Gastrocnemius medialis (tissue), 4 donors: ENCODE measurements at regions not wholly inside any gene's neighbourhood (a gene's known extent, or its start where the extent isn't known, plus 50 kb on each side); places are given as distances from the start of the nearest gene placed in this dataset.

Experiments
- POLR2A ChIP-seq, 2 donors: fragments of 450-650 bp; IDR thresholded peaks; one replicate each; pipeline ENCODE4 v1.6.1; 2017; ENCODE audit warnings: antibody characterized with exemption in 2 of 2, mild to moderate bottlenecking in 2 of 2, moderate library complexity in 2 of 2
- TF ChIP-seq, protein P1 (sequence below), 5 experiments: fragments of 450-650 bp in 3 of 5; fragments of 200-600 bp in 2 of 5; sonication (generic) in 2 of 5; IDR thresholded peaks in 4 of 5; conservative IDR thresholded peaks in 1 of 5; 1 replicate in 4 of 5; 2 replicates in 1 of 5; pipeline ENCODE4 v1.5.1; 2016 to 2019; ENCODE audit warnings: antibody characterized with exemption in 5 of 5, mild to moderate bottlenecking in 3 of 5, moderate library complexity in 3 of 5

DNA sequence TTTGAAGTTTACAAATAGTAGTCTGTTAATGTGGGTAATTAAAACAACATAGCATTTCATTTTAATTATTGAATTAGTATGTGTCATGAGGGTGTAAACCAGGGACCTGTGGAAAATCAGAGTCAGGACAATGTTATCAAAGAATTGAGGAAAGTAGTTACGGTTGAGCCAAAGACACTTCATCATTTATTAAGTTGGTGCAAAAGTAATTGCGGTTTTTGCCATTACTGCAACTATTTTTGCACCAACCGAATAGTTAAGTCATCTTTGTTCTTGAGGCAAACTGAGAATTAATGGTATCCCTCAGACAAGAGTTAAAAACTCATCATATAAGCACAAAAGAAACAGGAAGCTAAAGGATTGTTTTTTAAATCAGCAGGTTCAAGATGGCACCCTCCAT, 593.7 kb downstream of the KCNJ2 start:
- TF ChIP-seq, protein P1, sequence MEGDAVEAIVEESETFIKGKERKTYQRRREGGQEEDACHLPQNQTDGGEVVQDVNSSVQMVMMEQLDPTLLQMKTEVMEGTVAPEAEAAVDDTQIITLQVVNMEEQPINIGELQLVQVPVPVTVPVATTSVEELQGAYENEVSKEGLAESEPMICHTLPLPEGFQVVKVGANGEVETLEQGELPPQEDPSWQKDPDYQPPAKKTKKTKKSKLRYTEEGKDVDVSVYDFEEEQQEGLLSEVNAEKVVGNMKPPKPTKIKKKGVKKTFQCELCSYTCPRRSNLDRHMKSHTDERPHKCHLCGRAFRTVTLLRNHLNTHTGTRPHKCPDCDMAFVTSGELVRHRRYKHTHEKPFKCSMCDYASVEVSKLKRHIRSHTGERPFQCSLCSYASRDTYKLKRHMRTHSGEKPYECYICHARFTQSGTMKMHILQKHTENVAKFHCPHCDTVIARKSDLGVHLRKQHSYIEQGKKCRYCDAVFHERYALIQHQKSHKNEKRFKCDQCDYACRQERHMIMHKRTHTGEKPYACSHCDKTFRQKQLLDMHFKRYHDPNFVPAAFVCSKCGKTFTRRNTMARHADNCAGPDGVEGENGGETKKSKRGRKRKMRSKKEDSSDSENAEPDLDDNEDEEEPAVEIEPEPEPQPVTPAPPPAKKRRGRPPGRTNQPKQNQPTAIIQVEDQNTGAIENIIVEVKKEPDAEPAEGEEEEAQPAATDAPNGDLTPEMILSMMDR (IDR thresholded peaks at IDR 0.05 in 4 of 5, conservative IDR thresholded peaks at IDR 0.05 in 1 of 5): no peak
- TF ChIP-seq POLR2A (IDR thresholded peaks at IDR 0.05): no peak
